Neuronal stem cell (in vitro differentiated cells): ENCODE measurements at regions not wholly inside any gene's neighbourhood (a gene's known extent, or its start where the extent isn't known, plus 50 kb on each side); places are given as distances from the start of the nearest gene placed in this dataset.

Experiments
- DNase-seq: peaks from one replicate; pipeline ENCODE4 v3.0.0-alpha.2; 2013; ENCODE audit warnings: low spot score
- H2AFZ ChIP-seq: one replicate; pipeline ENCODE4 v1.6.1; 2013; ENCODE audit warnings: mild to moderate bottlenecking, low read length, inconsistent platforms
- H2AK5ac ChIP-seq: 2 replicates; pipeline ENCODE4 v1.6.1; 2013; ENCODE audit warnings: low read depth, mild to moderate bottlenecking, inconsistent platforms, low read length, moderate library complexity, mixed read lengths
- H2BK120ac ChIP-seq: 2 replicates; pipeline ENCODE4 v1.6.1; 2013; ENCODE audit warnings: low read depth, mild to moderate bottlenecking, inconsistent platforms, low read length, moderate library complexity, mixed read lengths
- H2BK12ac ChIP-seq: one replicate; pipeline ENCODE4 v1.6.1; 2013; ENCODE audit warnings: low read length, inconsistent platforms
- H2BK15ac ChIP-seq: 2 replicates; pipeline ENCODE4 v1.6.1; 2013; ENCODE audit warnings: mild to moderate bottlenecking, low read length, inconsistent platforms, mixed read lengths
- H2BK5ac ChIP-seq: one replicate; pipeline ENCODE4 v1.6.1; 2013; ENCODE audit warnings: inconsistent platforms, mild to moderate bottlenecking, low read length, moderate library complexity
- H3K14ac ChIP-seq: one replicate; pipeline ENCODE4 v1.6.1; 2013; ENCODE audit warnings: low read length, inconsistent platforms
- H3K18ac ChIP-seq: 2 replicates; pipeline ENCODE4 v1.6.1; 2013; ENCODE audit warnings: low read length, inconsistent platforms
- H3K23ac ChIP-seq: 2 replicates; pipeline ENCODE4 v1.6.1; 2013; ENCODE audit warnings: low read depth, mild to moderate bottlenecking, mixed read lengths, low read length, inconsistent platforms; ENCODE audit not compliant: poor library complexity
- H3K27ac ChIP-seq: replicated peaks from 3 replicates; pipeline ENCODE4 v1.5.1; 2013; ENCODE audit warnings: low read length, inconsistent platforms
- H3K27me3 ChIP-seq, 3 experiments: 2 replicates each; pipeline ENCODE4 v1.6.1; 2013; ENCODE audit warnings: low read length in 3 of 3, mild to moderate bottlenecking in 2 of 3, inconsistent platforms in 1 of 3, low read depth in 1 of 3, mixed read lengths in 1 of 3, moderate library complexity in 1 of 3; ENCODE audit not compliant: control insufficient read depth in 3 of 3, insufficient read depth in 3 of 3
- H3K36me3 ChIP-seq, 2 donors: replicated peaks in 1 of 2; 2 replicates each; pipeline ENCODE4 v1.6.1; 2013; ENCODE audit warnings: low read length in 2 of 2; ENCODE audit not compliant: control insufficient read depth in 2 of 2, insufficient read depth in 2 of 2
- H3K4ac ChIP-seq: 2 replicates; pipeline ENCODE4 v1.6.1; 2013; ENCODE audit warnings: inconsistent platforms, mild to moderate bottlenecking, low read length, moderate library complexity
- H3K4me1 ChIP-seq, 2 donors: 1 replicate in 1 of 2; 2 replicates in 1 of 2; pipeline ENCODE4 v1.6.1; 2013; ENCODE audit warnings: low read length in 2 of 2, low read depth in 1 of 2; ENCODE audit not compliant: control insufficient read depth in 2 of 2, insufficient read depth in 1 of 2
- H3K4me2 ChIP-seq: one replicate; pipeline ENCODE4 v1.6.1; 2013; ENCODE audit warnings: mild to moderate bottlenecking, low read length, inconsistent platforms; ENCODE audit not compliant: insufficient read depth, poor library complexity, severe bottlenecking
- H3K4me3 ChIP-seq, 2 donors: 2 replicates each; pipeline ENCODE4 v1.5.1; 2013; ENCODE audit warnings: low read length in 2 of 2, mild to moderate bottlenecking in 2 of 2, inconsistent platforms in 1 of 2, moderate library complexity in 1 of 2
- H3K79me1 ChIP-seq: one replicate; pipeline ENCODE4 v1.6.1; 2013; ENCODE audit warnings: low read depth, mild to moderate bottlenecking, inconsistent platforms, low read length, moderate library complexity
- H3K9ac ChIP-seq: one replicate; pipeline ENCODE4 v1.6.1; 2013; ENCODE audit warnings: mild to moderate bottlenecking, low read depth, low read length, inconsistent platforms; ENCODE audit not compliant: poor library complexity
- H3K9me3 ChIP-seq, 2 donors: replicated peaks in 1 of 2; 2 replicates each; pipeline versions ENCODE3 to v1.6.1; 2013; ENCODE audit warnings: low read length in 2 of 2, mild to moderate bottlenecking in 2 of 2, inconsistent platforms in 1 of 2, low read depth in 1 of 2, mixed read lengths in 1 of 2, moderate library complexity in 1 of 2; ENCODE audit not compliant: control insufficient read depth in 2 of 2, insufficient read depth in 1 of 2
- H4K8ac ChIP-seq: one replicate; pipeline ENCODE4 v1.6.1; 2013; ENCODE audit warnings: low read depth, mild to moderate bottlenecking, inconsistent platforms, low read length, moderate library complexity
- H4K91ac ChIP-seq: one replicate; pipeline ENCODE4 v1.6.1; 2013; ENCODE audit warnings: low read length, low read depth, mild to moderate bottlenecking, inconsistent platforms; ENCODE audit not compliant: poor library complexity
- WGBS, 2 donors: extraction: QIAGEN DNeasy Blood & Tissue Kit; methylation state at CpG; one replicate each; pipeline ENCODE4 v1.1.7; 2013; ENCODE audit warnings: missing lambda C conversion rate in 2 of 2, mixed read lengths in 1 of 2; ENCODE audit not compliant: insufficient read length in 2 of 2, insufficient replicate concordance in 1 of 2; ENCODE audit errors: extremely low coverage in 2 of 2; 5-methylcytosine and 5-hydroxymethylcytosine counted together

DNA sequence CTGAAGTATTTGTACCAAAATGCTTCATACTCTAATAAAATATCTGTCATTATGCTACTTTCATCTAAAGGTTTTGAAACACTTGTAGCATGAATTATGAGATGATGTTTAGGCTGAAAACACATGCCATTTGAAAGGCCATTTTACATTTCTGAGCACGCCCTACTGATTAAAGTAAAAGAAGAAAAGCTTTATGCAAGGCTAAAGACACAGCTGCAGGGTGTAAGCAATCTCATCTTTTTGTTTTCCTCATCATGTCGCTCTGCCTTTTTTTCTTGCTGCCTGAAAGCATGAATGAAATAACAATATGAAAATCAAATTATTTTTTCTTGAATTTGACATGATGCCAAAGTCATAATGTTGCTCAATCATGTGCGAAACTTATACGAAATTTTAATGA lies 148.6 kb upstream of the ARG1 start:
- WGBS, 2 donors, result no CpG with 5 or more reads among the region's 4 CpGs

DNA sequence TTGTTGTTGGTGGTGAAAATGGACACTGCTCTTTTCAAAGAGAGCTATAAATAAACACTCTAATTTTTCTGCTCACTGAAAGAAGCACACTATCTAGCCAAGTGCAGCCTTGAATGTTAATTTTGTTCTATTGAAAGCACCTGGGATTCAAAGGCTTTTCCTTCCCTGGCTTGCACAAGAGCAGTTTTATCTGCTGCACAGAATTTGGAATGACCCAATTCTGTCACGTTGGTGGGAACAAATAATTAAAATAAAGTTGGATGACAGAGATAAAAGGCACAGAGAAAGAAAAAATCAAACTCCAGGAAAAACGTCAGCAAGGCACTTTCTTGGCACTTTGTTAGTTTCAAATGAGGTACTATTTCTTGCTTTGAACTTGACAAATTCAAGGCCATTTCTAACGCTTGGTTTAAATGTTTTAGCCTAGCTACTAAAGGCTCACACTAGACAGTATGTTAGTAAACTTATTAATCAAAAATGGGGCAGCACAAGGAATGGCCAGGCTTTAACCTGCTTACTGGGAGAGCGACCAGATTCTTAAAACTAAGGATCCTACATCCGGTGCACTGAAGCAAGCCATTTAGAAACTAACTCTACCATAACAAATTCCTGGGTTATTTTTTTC lies 145.5 kb upstream of the ARG1 start:
- no CpG with 5 or more reads among the region's 5 CpGs for WGBS, 2 donors
- no peaks in the 10 kb centered on the region for H3K79me1 ChIP-seq
- no peak overlapping the region for H3K9ac ChIP-seq
- H3K27me3 ChIP-seq, result no peaks in the 10 kb centered on the region
- no peak overlapping the region for H3K4me3 ChIP-seq
- H2AK5ac ChIP-seq, result no peak overlapping the region
- no peak overlapping the region for H3K14ac ChIP-seq
- H2BK15ac ChIP-seq, result no peak overlapping the region
- H3K4ac ChIP-seq, result no peak overlapping the region
- no peak overlapping the region for H3K4me2 ChIP-seq
- no peak overlapping the region for H3K23ac ChIP-seq
- H4K91ac ChIP-seq, result no peak overlapping the region
- H3K36me3 ChIP-seq, result no peaks in the 10 kb centered on the region
- no peak overlapping the region for H2BK120ac ChIP-seq
- no peak for DNase-seq
- no peak overlapping the region for H3K27ac ChIP-seq
- no peak overlapping the region for H2BK12ac ChIP-seq
- peaks cover 4 to 6% of the 10 kb centered on the region in 2 donors for H3K4me1 ChIP-seq
- no peaks in the 10 kb centered on the region for H3K9me3 ChIP-seq
- H4K8ac ChIP-seq, result no peak overlapping the region
- H3K18ac ChIP-seq, result no peak overlapping the region
- no peak overlapping the region for H2AFZ ChIP-seq
- H2BK5ac ChIP-seq, result no peak overlapping the region

More for the DNA sequence above, 148.6 kb upstream of the ARG1 start:
- H2AK5ac ChIP-seq, result no peak overlapping the region
- H3K14ac ChIP-seq, result no peak overlapping the region
- no peak overlapping the region for H3K18ac ChIP-seq
- no peak overlapping the region for H2AFZ ChIP-seq
- no peak overlapping the region for H2BK5ac ChIP-seq
- no peak overlapping the region for H2BK120ac ChIP-seq
- H3K27me3 ChIP-seq, result no peaks in the 10 kb centered on the region
- no peaks in the 10 kb centered on the region for H3K36me3 ChIP-seq
- no peak overlapping the region for H3K27ac ChIP-seq
- H3K4ac ChIP-seq, result no peak overlapping the region
- H3K4me1 ChIP-seq, result no peaks in the 10 kb centered on the region
- no peak overlapping the region for H4K8ac ChIP-seq
- no peak overlapping the region for H3K4me2 ChIP-seq
- no peak overlapping the region for H3K23ac ChIP-seq
- no peaks in the 10 kb centered on the region for H3K9me3 ChIP-seq
- H3K4me3 ChIP-seq, result no peak overlapping the region
- no peak overlapping the region for H4K91ac ChIP-seq
- no peaks in the 10 kb centered on the region for H3K79me1 ChIP-seq
- no peak overlapping the region for H3K9ac ChIP-seq
- H2BK12ac ChIP-seq, result no peak overlapping the region
- DNase-seq, result no peak
- no peak overlapping the region for H2BK15ac ChIP-seq

- no peak overlapping the region for H3K9ac ChIP-seq
- H3K4me2 ChIP-seq, result no peak overlapping the region
- DNase-seq, result no peak
- H2AK5ac ChIP-seq, result no peak overlapping the region
- H3K4me3 ChIP-seq, result no peak overlapping the region
- H3K27me3 ChIP-seq, result peaks cover 0 to 1% (median 0%) of the 10 kb centered on the region in 3 experiments
- H4K8ac ChIP-seq, result no peak overlapping the region
- WGBS, 2 donors, result no CpG with 5 or more reads among the region's 4 CpGs
- H2BK15ac ChIP-seq, result no peak overlapping the region
- no peak overlapping the region for H2BK5ac ChIP-seq
- no peaks in the 10 kb centered on the region for H3K79me1 ChIP-seq
- H2BK12ac ChIP-seq, result no peak overlapping the region
- H3K9me3 ChIP-seq, result peaks cover 1 to 2% of the 10 kb centered on the region in 2 donors
- H3K4ac ChIP-seq, result no peak overlapping the region
- no peak overlapping the region for H3K18ac ChIP-seq
- no peak overlapping the region for H3K27ac ChIP-seq
- no peak overlapping the region for H2BK120ac ChIP-seq
- no peak overlapping the region for H2AFZ ChIP-seq
- no peak overlapping the region for H4K91ac ChIP-seq
- peaks cover 4 to 11% of the 10 kb centered on the region in 2 donors for H3K4me1 ChIP-seq
- no peak overlapping the region for H3K23ac ChIP-seq
- no peak overlapping the region for H3K14ac ChIP-seq
- H3K36me3 ChIP-seq, result no peaks in the 10 kb centered on the region
Measured at GRCh38 chr6:131430531-131430930, 142.5 kb upstream of the ARG1 start.

DNA sequence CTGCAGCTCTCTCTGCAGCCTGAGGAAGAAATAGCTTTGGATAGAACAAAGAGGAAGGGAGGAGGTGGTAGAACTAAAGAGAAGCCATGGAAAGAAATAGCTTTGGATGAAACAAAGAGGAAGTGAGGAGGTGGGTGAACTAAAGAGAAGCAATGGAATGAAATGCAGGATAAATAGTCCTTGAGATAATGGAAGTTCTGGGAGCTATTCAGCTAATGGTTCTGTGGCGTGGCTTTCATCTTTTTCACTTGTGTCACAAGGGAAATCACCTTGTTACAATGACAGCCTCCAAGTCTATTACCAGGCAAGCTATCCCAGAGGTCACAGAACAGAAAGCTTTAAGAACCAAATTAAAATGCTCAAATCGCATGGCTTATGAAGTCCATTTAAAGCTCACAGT lies 141.3 kb upstream of the ARG1 start:
- H3K36me3 ChIP-seq, result no peaks in the 10 kb centered on the region
- no peak overlapping the region for H2BK12ac ChIP-seq
- peaks cover 0 to 1% (median 0%) of the 10 kb centered on the region in 3 experiments for H3K27me3 ChIP-seq
- no peak overlapping the region for H2BK15ac ChIP-seq
- H3K18ac ChIP-seq, result no peak overlapping the region
- H3K4me1 ChIP-seq, result peaks cover 4 to 11% of the 10 kb centered on the region in 2 donors
- H3K4me3 ChIP-seq, result no peak overlapping the region
- H2BK120ac ChIP-seq, result no peak overlapping the region
- H2AFZ ChIP-seq, result peak overlapping the region; percentile 47
- H3K4ac ChIP-seq, result no peak overlapping the region
- no peaks in the 10 kb centered on the region for H3K79me1 ChIP-seq
- no peak overlapping the region for H3K23ac ChIP-seq
- H2AK5ac ChIP-seq, result no peak overlapping the region
- no peak overlapping the region for H2BK5ac ChIP-seq
- no peak for DNase-seq
- H4K8ac ChIP-seq, result no peak overlapping the region
- no CpG with 5 or more reads among the region's 2 CpGs for WGBS, 2 donors
- no peak overlapping the region for H3K27ac ChIP-seq
- no peak overlapping the region for H3K9ac ChIP-seq
- no peak overlapping the region for H4K91ac ChIP-seq
- H3K4me2 ChIP-seq, result no peak overlapping the region
- peaks cover 1 to 2% of the 10 kb centered on the region in 2 donors for H3K9me3 ChIP-seq
- no peak overlapping the region for H3K14ac ChIP-seq
